OCI-LY1 (cell line): ENCODE measurements at regions not wholly inside any gene's neighbourhood (a gene's known extent, or its start where the extent isn't known, plus 50 kb on each side); places are given as distances from the start of the nearest gene placed in this dataset.

Source experiments
- H2AFZ ChIP-seq: fragments of 200-600 bp; sonication (generic), shearing (Covaris generic); 2 replicates; pipeline ENCODE4 v1.6.0; 2014; ENCODE audit warnings: antibody characterized with exemption, mild to moderate bottlenecking, low read length
- H3F3A ChIP-seq: fragments of 200-600 bp; sonication (generic), shearing (Covaris generic); 2 replicates; pipeline ENCODE4 v1.6.0; 2014; ENCODE audit warnings: mild to moderate bottlenecking, antibody characterized with exemption, low read length, moderate library complexity; ENCODE audit not compliant: insufficient read depth
- H3K27ac ChIP-seq: fragments of 200-600 bp; sonication (generic); 2 replicates; pipeline ENCODE4 v1.5.1; 2014; ENCODE audit warnings: low read length, mixed run types, mild to moderate bottlenecking, low read depth; ENCODE audit not compliant: poor library complexity, severe bottlenecking
- H3K27me3 ChIP-seq: fragments of 200-600 bp; sonication (generic); 2 replicates; pipeline ENCODE4 v1.6.0; 2014; ENCODE audit warnings: antibody characterized with exemption, mild to moderate bottlenecking, low read length, moderate library complexity; ENCODE audit not compliant: insufficient read depth
- H3K36me3 ChIP-seq: fragments of 200-600 bp; sonication (generic); 2 replicates; pipeline ENCODE4 v1.6.1; 2014; ENCODE audit warnings: mild to moderate bottlenecking, antibody characterized with exemption, low read length, moderate library complexity, mixed read lengths; ENCODE audit not compliant: insufficient read depth
- H3K4me1 ChIP-seq: fragments of 200-600 bp; sonication (generic); 2 replicates; pipeline ENCODE4 v1.5.1; 2014; ENCODE audit warnings: mild to moderate bottlenecking, low read length, moderate library complexity; ENCODE audit not compliant: insufficient read depth, severe bottlenecking
- H3K4me2 ChIP-seq: fragments of 200-600 bp; sonication (generic), shearing (Covaris generic); 2 replicates; pipeline ENCODE4 v1.6.1; 2014; ENCODE audit warnings: low read length
- H3K4me3 ChIP-seq: fragments of 200-600 bp; sonication (generic); 2 replicates; pipeline ENCODE4 v1.5.1; 2014; ENCODE audit warnings: low read length, low read depth, mild to moderate bottlenecking, mixed read lengths; ENCODE audit not compliant: poor library complexity, severe bottlenecking
- H3K79me2 ChIP-seq: fragments of 200-600 bp; shearing (Covaris generic); 2 replicates; pipeline ENCODE4 v1.6.1; 2016; ENCODE audit warnings: mixed run types, low read length, mixed read lengths; ENCODE audit not compliant: insufficient read depth
- H3K9ac ChIP-seq: fragments of 200-600 bp; sonication (generic), shearing (Covaris generic); 2 replicates; pipeline ENCODE4 v1.6.1; 2014; ENCODE audit warnings: mild to moderate bottlenecking, low read length, mixed read lengths
- H3K9me2 ChIP-seq: fragments of 200-600 bp; sonication (generic), shearing (Covaris generic); 2 replicates; pipeline ENCODE4 v1.6.1; 2014; ENCODE audit warnings: low read depth, mild to moderate bottlenecking, low read length, mixed read lengths
- H3K9me3 ChIP-seq: fragments of 200-600 bp; shearing (Covaris generic); 2 replicates; pipeline ENCODE4 v1.6.1; 2014; ENCODE audit warnings: low read length, mixed read lengths
- H4K20me1 ChIP-seq: fragments of 200-600 bp; sonication (generic), shearing (Covaris generic); 2 replicates; pipeline ENCODE4 v1.6.0; 2016; ENCODE audit warnings: mild to moderate bottlenecking, low read length; ENCODE audit not compliant: insufficient read depth
- CTCF ChIP-seq: fragments of 200-600 bp; sonication (generic), shearing (Covaris generic); IDR thresholded peaks from 2 replicates; pipeline ENCODE4 v1.5.1; 2017; ENCODE audit warnings: mild to moderate bottlenecking, antibody characterized with exemption, low read length, moderate library complexity, mixed read lengths
- EZH2 ChIP-seq: fragments of 200-600 bp; sonication (generic), shearing (Covaris generic); IDR thresholded peaks from 2 replicates; pipeline ENCODE4 v1.8.0; 2017; ENCODE audit warnings: borderline replicate concordance, mixed run types, mild to moderate bottlenecking, antibody characterized with exemption, low read length, moderate library complexity, mixed read lengths

- no peak overlapping the region for H3K4me2 ChIP-seq
- no peak overlapping the region for H2AFZ ChIP-seq
These were observed 94.2 kb downstream of the FOXD1 start for GRCh38 chr5:73354406-73354805.

GRCh38 chr5:73352649-73353230 is 95.8 kb downstream of the FOXD1 start:
- Histone ChIP-seq H3K36me3 (no peaks in the 10 kb centered on the region), H2AFZ (no peak overlapping the region), H3K27me3 (no peaks in the 10 kb centered on the region), H3K4me3 (no peak overlapping the region), H4K20me1 (no peaks in the 10 kb centered on the region), H3K9ac (no peak overlapping the region), H3K9me2 (no peaks in the 10 kb centered on the region), H3K9me3 (no peaks in the 10 kb centered on the region), H3K79me2 (no peaks in the 10 kb centered on the region), H3K4me2 (no peak overlapping the region), H3K27ac (no peak overlapping the region), H3K4me1 (no peaks in the 10 kb centered on the region), H3F3A (no peaks in the 10 kb centered on the region)
- TF ChIP-seq CTCF (no peak), EZH2 (no peak)

More at GRCh38 chr5:73354406-73354805, 94.2 kb downstream of the FOXD1 start:
- Histone ChIP-seq H3K4me1 (no peaks in the 10 kb centered on the region), H3K4me3 (no peak overlapping the region), H3K9ac (no peak overlapping the region), H3K9me2 (no peaks in the 10 kb centered on the region), H3K79me2 (no peaks in the 10 kb centered on the region), H3K36me3 (no peaks in the 10 kb centered on the region), H3K9me3 (no peaks in the 10 kb centered on the region), H3K27ac (no peak overlapping the region), H3K27me3 (no peaks in the 10 kb centered on the region), H3F3A (no peaks in the 10 kb centered on the region), H4K20me1 (no peaks in the 10 kb centered on the region)
- no peak for TF ChIP-seq EZH2
- no peak for TF ChIP-seq CTCF

GRCh38 chr5:73352243-73352642 is 96.3 kb downstream of the FOXD1 start:
- H2AFZ ChIP-seq = no peak overlapping the region
- H3K9me3 ChIP-seq = no peaks in the 10 kb centered on the region
- H3K9me2 ChIP-seq = no peaks in the 10 kb centered on the region
- H3K4me1 ChIP-seq = no peaks in the 10 kb centered on the region
- no peak overlapping the region for H3K4me2 ChIP-seq
- H3K9ac ChIP-seq = no peak overlapping the region
- TF ChIP-seq CTCF (no peak), EZH2 (no peak)
- no peaks in the 10 kb centered on the region for H3F3A ChIP-seq
- no peaks in the 10 kb centered on the region for H3K79me2 ChIP-seq
- no peaks in the 10 kb centered on the region for H3K27me3 ChIP-seq
- H3K36me3 ChIP-seq = no peaks in the 10 kb centered on the region
- no peak overlapping the region for H3K27ac ChIP-seq
- no peak overlapping the region for H3K4me3 ChIP-seq
- no peaks in the 10 kb centered on the region for H4K20me1 ChIP-seq
